HCT116 (cell line): ENCODE measurements at regions not wholly inside any gene's neighbourhood (a gene's known extent, or its start where the extent isn't known, plus 50 kb on each side); places are given as distances from the start of the nearest gene placed in this dataset.

Experiments
- ATAC-seq: fragments of 200-7000 bp; cut with Tn5 transposase; 2 replicates; pipeline ENCODE4 v1.9.1; 2020; ENCODE audit warnings: mild to moderate bottlenecking, moderate library complexity
- BruUV-seq: library from RNA; stranded (reverse); fragments of 400-500 nt; replicated peaks from 2 replicates; lab custom pipeline; 2021; lab: Mats Ljungman, UMichigan
- CTCF ChIA-PET: fragments of 300-600 bp; sonication (Branson Sonifier 250); formaldehyde crosslinking; loops from one replicate; lab custom pipeline; 2021; ENCODE audit warnings: antibody characterized with exemption; lab: Charles Lee
- POLR2A ChIA-PET: fragments of 300-600, 350-600 bp; sonication (Branson Sonifier 250); formaldehyde crosslinking; loops from one replicate; lab custom pipeline; 2021; ENCODE audit warnings: antibody characterized with exemption; lab: Charles Lee
- RAD21 ChIA-PET, 2 experiments: fragments of 300-600 bp; sonication (Branson Sonifier 250); formaldehyde crosslinking; loops; one replicate each; lab custom pipeline; 2023; ENCODE audit warnings: low total read pairs in 2 of 2; ENCODE audit not compliant: uncharacterized antibody in 2 of 2, unreplicated experiment in 2 of 2, low non-redundant PET in 1 of 2; lab: Charles Lee
- DNase-seq: peaks from one replicate; pipeline ENCODE4 v3.0.0-alpha.2; 2010; ENCODE audit warnings: low read depth, low spot score
- H2AFZ ChIP-seq: fragments of 200-600 bp; shearing (Covaris generic), sonication (generic); 2 replicates; pipeline ENCODE4 v1.6.1; 2017; ENCODE audit warnings: low read depth, mixed run types, mixed read lengths, antibody characterized with exemption, low read length; ENCODE audit not compliant: poor library complexity, severe bottlenecking
- H3K27ac ChIP-seq: 2 replicates; pipeline ENCODE4 v1.5.1; 2012; ENCODE audit warnings: low read depth, low read length
- H3K27me3 ChIP-seq: fragments of 200-600 bp; sonication (generic); 2 replicates; pipeline ENCODE4 v1.6.1; 2016; ENCODE audit warnings: mixed run types, low read length, mixed read lengths; ENCODE audit not compliant: insufficient read depth
- H3K36me3 ChIP-seq, 2 experiments: fragments of 200-500 bp in 1 of 2; fragments of 200-600 bp in 1 of 2; sonication (Bioruptor generic) in 1 of 2; sonication (generic) in 1 of 2; 2 replicates each; pipeline versions ENCODE4 v1.5.1 to v1.6.1; 2014 to 2016; ENCODE audit warnings: low read length in 2 of 2, inconsistent platforms in 1 of 2, mixed read lengths in 1 of 2, mixed run types in 1 of 2; ENCODE audit not compliant: insufficient read depth in 2 of 2, control insufficient read depth in 1 of 2
- H3K4me1 ChIP-seq, 2 experiments: fragments of 200-600 bp in 1 of 2; sonication (generic) in 1 of 2; 2 replicates each; pipeline versions ENCODE4 v1.5.1 to v1.6.1; 2012 to 2017; ENCODE audit warnings: low read length in 2 of 2, inconsistent platforms in 1 of 2, mild to moderate bottlenecking in 1 of 2, mixed read lengths in 1 of 2, mixed run types in 1 of 2, moderate library complexity in 1 of 2; ENCODE audit not compliant: insufficient read depth in 2 of 2, control insufficient read depth in 1 of 2
- H3K4me2 ChIP-seq: fragments of 200-600 bp; sonication (generic); 2 replicates; pipeline ENCODE4 v1.6.1; 2017; ENCODE audit warnings: mixed run types, low read length, mixed read lengths
- H3K4me3 ChIP-seq, 2 experiments: fragments of 200-600 bp in 1 of 2; sonication (generic) in 1 of 2; replicated peaks in 1 of 2; 2 replicates each; pipeline ENCODE4 v1.5.1; 2011 to 2016; ENCODE audit warnings: low read length in 2 of 2, control low read depth in 1 of 2, low read depth in 1 of 2, mild to moderate bottlenecking in 1 of 2, mixed read lengths in 1 of 2, mixed run types in 1 of 2
- H3K79me2 ChIP-seq: fragments of 200-600 bp; sonication (generic); 2 replicates; pipeline ENCODE4 v1.6.1; 2017; ENCODE audit warnings: mild to moderate bottlenecking, mixed run types, low read length, moderate library complexity, mixed read lengths; ENCODE audit not compliant: insufficient read depth
- H3K9ac ChIP-seq: fragments of 200-600 bp; sonication (generic); 2 replicates; pipeline ENCODE4 v1.6.1; 2016; ENCODE audit warnings: low read length, mixed read lengths
- H3K9me2 ChIP-seq: fragments of 200-600 bp; sonication (generic), shearing (Covaris generic); 2 replicates; pipeline ENCODE4 v1.6.1; 2017; ENCODE audit warnings: mixed run types, mild to moderate bottlenecking, moderate library complexity; ENCODE audit not compliant: insufficient read depth
- H3K9me3 ChIP-seq, 2 experiments: fragments of 200-500 bp in 1 of 2; fragments of 200-600 bp in 1 of 2; sonication (Bioruptor generic) in 1 of 2; sonication (generic) in 1 of 2; 2 replicates each; pipeline ENCODE4 v1.6.1; 2014 to 2017; ENCODE audit warnings: low read length in 2 of 2, mixed read lengths in 2 of 2, inconsistent platforms in 1 of 2, low read depth in 1 of 2, mild to moderate bottlenecking in 1 of 2, mixed run types in 1 of 2, moderate library complexity in 1 of 2; ENCODE audit not compliant: control insufficient read depth in 1 of 2, insufficient read depth in 1 of 2
- H4K20me1 ChIP-seq: fragments of 200-600 bp; sonication (generic), shearing (Covaris generic); 2 replicates; pipeline ENCODE4 v1.6.1; 2017; ENCODE audit warnings: mixed run types, mild to moderate bottlenecking, moderate library complexity; ENCODE audit not compliant: insufficient read depth
- ATF3 ChIP-seq: IDR thresholded peaks from 2 replicates; pipeline ENCODE4 v1.6.1; 2012
- CTCF ChIP-seq, 3 experiments: fragments of 200-600 bp in 1 of 3; sonication (generic) in 1 of 3; IDR thresholded peaks in 2 of 3; conservative IDR thresholded peaks in 1 of 3; 2 replicates each; pipeline ENCODE4 v1.5.1; 2012 to 2017; ENCODE audit warnings: low read depth in 2 of 3, low read length in 2 of 3, antibody characterized with exemption in 1 of 3, borderline replicate concordance in 1 of 3, control low read depth in 1 of 3, mild to moderate bottlenecking in 1 of 3, mixed read lengths in 1 of 3, mixed run types in 1 of 3, moderate library complexity in 1 of 3; ENCODE audit not compliant: insufficient read depth in 1 of 3
- EGR1 ChIP-seq: IDR thresholded peaks from 2 replicates; pipeline ENCODE4 v1.6.1; 2012; ENCODE audit warnings: low read depth
- ELF1 ChIP-seq: IDR thresholded peaks from 2 replicates; pipeline ENCODE4 v1.6.1; 2012; ENCODE audit warnings: low read depth, borderline replicate concordance
- EZH2 ChIP-seq: fragments of 200-600 bp; sonication (generic); IDR thresholded peaks from 2 replicates; pipeline ENCODE4 v1.6.1; 2017; ENCODE audit warnings: antibody characterized with exemption, mixed run types
- MAX ChIP-seq: IDR thresholded peaks from 2 replicates; pipeline ENCODE4 v1.6.1; 2012
- POLR2AphosphoS5 ChIP-seq: IDR thresholded peaks from 2 replicates; pipeline ENCODE4 v1.6.1; 2011; ENCODE audit warnings: mild to moderate bottlenecking, low read depth, low read length, moderate library complexity
- RAD21 ChIP-seq: IDR thresholded peaks from 2 replicates; pipeline ENCODE4 v1.6.1; 2012; ENCODE audit warnings: low read depth, mild to moderate bottlenecking
- SRF ChIP-seq: IDR thresholded peaks from 2 replicates; pipeline ENCODE4 v1.6.1; 2012; ENCODE audit warnings: low read depth
- TCF7L2 ChIP-seq: IDR thresholded peaks from 2 replicates; pipeline ENCODE4 v1.7.0; 2011; ENCODE audit warnings: borderline replicate concordance, inconsistent platforms; ENCODE audit not compliant: insufficient read depth, insufficient read length; ENCODE audit errors: extremely low read depth
- YY1 ChIP-seq: IDR thresholded peaks from 2 replicates; pipeline ENCODE4 v1.6.1; 2011; ENCODE audit warnings: low read length, low read depth, moderate library complexity, mild to moderate bottlenecking; ENCODE audit not compliant: insufficient replicate concordance; ENCODE audit errors: extremely low read depth
- ZFX ChIP-seq: fragments of 450-650 bp; IDR thresholded peaks from 2 replicates; pipeline ENCODE4 v1.6.1; 2017
- intact Hi-C: fragments of 100-400 bp; cut with micrococcal nuclease; formaldehyde crosslinking; loops from 2 replicates; pipeline ENCODE4 v1.10.0; 2022

GRCh38 chr3:25214034-25214433, 214.0 kb upstream of the RARB start:
- Histone ChIP-seq H3K9me3 (no peaks in the 10 kb centered on the region), H3K4me3 (no peak overlapping the region), H3K36me3 (no peaks in the 10 kb centered on the region), H3K27me3 (peaks cover 7% of the 10 kb centered on the region; the same call in 1 of the 2 replicates), H3K79me2 (no peaks in the 10 kb centered on the region), H3K9me2 (no peaks in the 10 kb centered on the region), H3K4me2 (no peak overlapping the region), H3K9ac (no peak overlapping the region), H4K20me1 (no peaks in the 10 kb centered on the region), H2AFZ (no peak overlapping the region), H3K4me1 (no peaks in the 10 kb centered on the region), H3K27ac (no peak overlapping the region)
- intact Hi-C loops = no loop called here
- ChIA-PET RAD21 (no interaction called here), POLR2A (no interaction called here), CTCF (no interaction called here)
- TF ChIP-seq EGR1 (no peak), CTCF (IDR thresholded peaks at IDR 0.05 in 2 of 3, conservative IDR thresholded peaks at IDR 0.05 in 1 of 3; ENCODE audit: borderline replicate concordance in 1 of 3, insufficient read depth in 1 of 3, low read depth in 2 of 3, low read length in 2 of 3) (no peak), MAX (no peak), ATF3 (no peak), ELF1 (no peak), POLR2AphosphoS5 (no peak)
- BruUV-seq = no TSS peak
- ATAC-seq = no peak
- DNase-seq = no peak

- no peak overlapping the region for H3K9ac ChIP-seq
- CTCF ChIA-PET = no interaction called here
- H3K36me3 ChIP-seq = no peaks in the 10 kb centered on the region
- RAD21 ChIA-PET = no interaction called here
- no peaks in the 10 kb centered on the region; the same call in 1 of the 2 replicates for H4K20me1 ChIP-seq
- H3K4me2 ChIP-seq = no peak overlapping the region
- no peak for ATAC-seq
- H3K27me3 ChIP-seq = peaks cover 7% of the 10 kb centered on the region; the same call in 1 of the 2 replicates
- no peaks in the 10 kb centered on the region for H3K4me1 ChIP-seq
- POLR2A ChIA-PET = no interaction called here
- no peak overlapping the region for H3K4me3 ChIP-seq
- no peak overlapping the region for H2AFZ ChIP-seq
- no peaks in the 10 kb centered on the region for H3K79me2 ChIP-seq
- no peaks in the 10 kb centered on the region for H3K9me3 ChIP-seq
- DNase-seq = no peak
- no peak for TF ChIP-seq RAD21
- no peak for TF ChIP-seq YY1
- TF ChIP-seq EGR1 = no peak
- TF ChIP-seq CTCF (IDR thresholded peaks at IDR 0.05 in 2 of 3, conservative IDR thresholded peaks at IDR 0.05 in 1 of 3; ENCODE audit: borderline replicate concordance in 1 of 3, insufficient read depth in 1 of 3, low read depth in 2 of 3, low read length in 2 of 3) = no peak
- no peak for TF ChIP-seq TCF7L2
- no peak for TF ChIP-seq EZH2
- TF ChIP-seq ZFX = no peak
- TF ChIP-seq SRF = no peak
- intact Hi-C loops = no loop called here
- BruUV-seq = no TSS peak
- H3K27ac ChIP-seq = no peak overlapping the region
- no peaks in the 10 kb centered on the region for H3K9me2 ChIP-seq
Observed at GRCh38 chr3:25218362-25218761, 209.7 kb upstream of the RARB start.
